Activated T-cell treated with anti-CD3 and anti-CD28 coated beads for 24 hours (primary cell): ENCODE measurements at regions not wholly inside any gene's neighbourhood (a gene's known extent, or its start where the extent isn't known, plus 50 kb on each side); places are given as distances from the start of the nearest gene placed in this dataset.
"Not testable (repeated sequence)": the region's sequence is repeated elsewhere in the genome, so short reads cannot be mapped to it uniquely, and the experiment has no call there.

ENCODE experiments used
- DNase-seq: peaks from one replicate; pipeline ENCODE4 v3.0.0-alpha.2; 2020; ENCODE audit warnings: low read depth

DNA sequence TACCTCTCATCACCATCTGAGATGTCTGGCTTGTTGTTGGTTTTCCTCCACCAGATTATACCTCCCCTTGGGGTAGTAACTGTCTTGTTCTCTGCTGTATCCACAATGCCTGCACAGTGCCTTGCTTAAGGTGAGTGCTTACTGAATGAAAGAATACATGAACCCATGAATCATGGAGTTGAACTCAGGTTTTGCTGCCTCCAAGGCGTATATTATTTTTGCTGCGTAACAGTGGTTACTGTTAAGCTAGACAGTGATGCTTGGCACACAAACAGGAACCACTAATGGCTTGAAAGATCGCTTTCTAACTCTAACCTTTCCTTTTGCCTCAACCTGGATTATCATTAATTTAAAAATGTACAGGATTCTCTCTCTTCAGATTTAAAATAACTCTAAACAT is 695.8 kb downstream of the TOX3 start:
- no peak for DNase-seq

DNA sequence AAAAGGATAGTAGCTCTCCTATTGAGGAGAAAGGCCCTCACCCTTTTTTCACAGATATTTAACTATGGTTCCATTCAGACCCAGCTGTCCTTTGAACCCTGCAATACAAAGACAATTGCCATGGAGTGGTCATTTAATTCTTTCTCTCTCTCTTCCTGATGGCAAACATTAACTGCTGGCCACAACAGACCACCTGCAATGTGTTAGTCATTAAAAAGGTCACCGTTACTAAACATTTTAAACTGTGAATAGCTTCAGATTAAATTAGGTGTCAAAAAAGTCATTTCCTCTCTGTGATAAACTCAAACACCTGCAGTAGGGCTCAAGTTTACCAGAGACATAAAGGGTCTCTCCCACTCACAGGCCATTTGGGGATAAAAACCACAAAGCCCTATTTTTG is 697.2 kb downstream of the TOX3 start:
- DNase-seq, result no peak

- DNase-seq, result no peak
Measured at GRCh38 chr16:51845586-51846305, 694.7 kb upstream of the SALL1 start.

- DNase-seq, result no peak
Measured at GRCh38 chr16:51839727-51840462, 688.8 kb upstream of the SALL1 start.

DNA sequence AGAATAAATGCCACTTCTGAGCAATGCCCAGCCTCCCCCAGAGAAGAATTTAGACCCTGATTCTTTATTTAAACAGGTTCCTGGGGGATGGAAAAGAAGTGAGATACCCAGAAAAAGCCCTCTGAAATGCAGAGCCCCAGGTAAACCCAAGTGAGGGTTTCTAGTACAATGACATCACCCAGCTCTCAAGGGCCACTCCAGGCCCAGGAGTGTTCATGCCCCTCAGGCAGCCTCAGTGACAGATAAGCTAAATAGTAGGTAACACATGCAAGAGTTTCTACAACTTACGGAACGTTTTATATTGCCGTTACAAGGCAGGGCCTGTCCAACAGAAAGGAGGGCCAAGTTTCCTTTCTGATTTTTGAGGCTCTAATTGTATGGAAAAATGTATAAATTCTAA is 683.7 kb upstream of the SALL1 start:
- DNase-seq, result no peak

DNA sequence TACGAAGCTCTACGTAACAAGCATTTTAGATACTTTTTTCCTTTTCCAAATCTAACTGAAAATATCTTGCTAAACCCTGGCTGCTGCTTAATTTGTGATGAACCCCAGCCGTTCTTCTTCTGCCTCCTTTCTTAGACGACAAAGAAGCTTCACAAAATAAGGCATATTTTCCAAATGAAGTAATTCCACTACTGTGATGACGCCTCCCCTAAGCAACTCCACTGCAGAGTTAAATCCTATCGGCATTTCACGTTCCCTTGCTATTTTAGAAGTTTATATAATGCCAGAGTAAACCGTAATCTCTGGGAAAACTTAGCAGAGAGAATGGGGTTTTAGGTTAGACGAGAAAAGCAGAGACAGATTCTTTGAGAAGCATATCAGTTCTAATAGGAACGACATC is 683.1 kb upstream of the SALL1 start:
- DNase-seq, result no peak

- no peak for DNase-seq
Measured at GRCh38 chr16:51831595-51832367, 680.7 kb upstream of the SALL1 start.

GRCh38 chr16:51831034-51831433 is 680.0 kb upstream of the SALL1 start:
- not testable (repeated sequence) for DNase-seq

DNA sequence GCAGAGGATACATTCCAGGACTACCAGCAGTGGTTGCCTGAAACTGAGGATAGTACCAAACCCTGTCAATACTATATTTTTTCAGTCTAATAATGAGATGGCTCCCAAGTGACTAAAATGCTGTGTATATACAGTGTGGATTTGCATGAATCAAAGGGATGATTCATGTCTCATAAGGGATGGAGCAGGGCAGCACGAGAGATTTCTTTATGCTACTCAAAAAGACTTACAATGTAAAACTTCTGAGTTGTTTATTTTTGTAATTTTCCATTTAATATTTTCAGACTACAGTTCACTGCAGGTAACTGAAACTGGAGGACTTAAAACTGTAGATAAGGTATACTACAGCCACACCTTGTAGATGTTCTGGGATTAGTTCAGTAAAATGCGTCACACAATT is 674.7 kb upstream of the SALL1 start:
- DNase-seq, result no peak

- DNase-seq, result no peak
Measured at GRCh38 chr16:51822471-51822870, 671.4 kb upstream of the SALL1 start.

DNA sequence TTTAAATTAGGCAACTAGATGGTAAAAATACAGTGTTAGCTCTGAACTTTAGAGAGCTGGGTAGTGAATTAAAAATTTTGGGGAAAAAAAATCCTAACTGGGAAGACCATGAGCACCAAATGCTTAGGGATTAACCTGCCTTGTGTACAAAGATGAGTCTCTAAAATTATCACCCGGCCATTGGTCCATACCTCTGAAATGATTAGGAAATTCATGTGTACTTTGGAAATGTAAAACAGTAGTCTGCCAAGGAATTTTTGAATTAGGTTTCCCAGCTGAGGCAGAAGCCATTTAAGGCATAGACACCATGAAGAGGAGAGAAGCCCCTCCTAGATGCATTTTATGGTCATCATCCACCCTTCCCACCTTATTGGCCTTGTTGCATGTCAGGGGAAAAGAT is 670.5 kb upstream of the SALL1 start:
- no peak for DNase-seq

DNA sequence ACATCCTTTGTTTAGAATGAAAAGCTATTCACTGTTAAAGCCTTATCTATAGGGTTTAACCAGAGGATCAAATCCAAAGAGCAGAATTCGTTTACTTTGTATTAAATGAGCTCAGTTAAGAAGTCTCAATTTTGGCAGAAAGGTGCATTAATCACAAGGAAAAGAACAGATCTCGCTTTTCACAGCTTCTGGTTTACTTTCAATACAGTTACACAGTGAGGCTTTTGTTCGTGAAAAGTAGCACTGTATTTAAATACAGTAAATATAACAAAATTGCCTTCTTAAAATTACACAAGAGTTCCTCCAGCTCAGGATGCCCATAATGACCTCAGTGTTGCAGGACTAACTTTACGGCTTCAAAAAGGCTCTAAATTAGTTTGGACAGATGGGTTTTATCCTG is 669.1 kb upstream of the SALL1 start:
- DNase-seq, result no peak

DNA sequence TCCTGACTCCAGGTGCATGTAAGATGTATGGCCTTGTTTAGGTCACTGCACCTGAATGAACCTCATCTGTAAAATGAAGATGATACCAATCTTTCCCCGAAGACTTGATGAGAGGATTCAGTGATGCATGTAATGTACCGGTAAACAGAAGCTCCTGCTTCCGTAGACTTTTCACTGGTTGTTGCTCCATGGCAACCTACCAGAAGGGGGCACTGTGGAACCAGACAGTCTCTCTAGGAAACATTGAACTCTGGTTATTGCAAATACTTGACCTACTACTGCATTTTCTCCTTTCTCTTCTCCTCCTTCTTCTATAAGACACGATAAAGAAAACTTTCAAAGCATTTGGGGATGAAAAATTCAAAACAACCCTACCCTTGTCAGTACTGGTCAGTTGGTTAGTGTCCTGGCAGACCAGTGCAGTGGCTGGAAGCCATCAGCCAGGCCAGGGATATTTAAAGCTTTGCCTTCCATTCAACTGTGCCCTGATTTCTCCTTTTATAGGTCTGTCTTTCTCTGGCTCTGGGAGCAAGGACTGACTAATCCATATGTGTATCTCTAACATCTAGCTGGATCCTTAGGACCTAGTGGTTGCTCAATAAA is 667.4 kb upstream of the SALL1 start:
- no peak for DNase-seq

DNA sequence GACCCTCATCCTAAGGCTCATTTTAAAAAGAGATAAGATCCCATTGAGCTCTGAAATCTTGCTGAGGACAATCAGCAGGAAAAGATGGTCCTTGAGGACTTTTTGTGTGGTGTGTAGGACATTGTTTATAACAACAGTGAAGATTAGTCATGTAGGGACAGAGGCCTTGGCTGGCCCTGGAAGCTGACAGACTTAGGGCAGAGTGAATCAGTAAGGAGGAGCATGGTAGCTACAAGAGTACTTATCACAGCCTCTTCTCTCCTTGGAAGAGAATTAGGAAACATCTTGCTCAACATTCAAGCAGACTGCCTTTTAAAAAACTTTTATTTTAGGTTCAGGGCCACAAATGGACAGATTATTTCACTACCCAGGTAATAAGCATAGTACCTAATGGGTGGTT is 665.9 kb upstream of the SALL1 start:
- no peak for DNase-seq

- no peak for DNase-seq
Measured at GRCh38 chr16:51815523-51815922, 664.5 kb upstream of the SALL1 start.

- no peak for DNase-seq
Measured at GRCh38 chr16:51814617-51815016, 663.5 kb upstream of the SALL1 start.

GRCh38 chr16:51813609-51814008 is 662.5 kb upstream of the SALL1 start:
- DNase-seq, result no peak

DNA sequence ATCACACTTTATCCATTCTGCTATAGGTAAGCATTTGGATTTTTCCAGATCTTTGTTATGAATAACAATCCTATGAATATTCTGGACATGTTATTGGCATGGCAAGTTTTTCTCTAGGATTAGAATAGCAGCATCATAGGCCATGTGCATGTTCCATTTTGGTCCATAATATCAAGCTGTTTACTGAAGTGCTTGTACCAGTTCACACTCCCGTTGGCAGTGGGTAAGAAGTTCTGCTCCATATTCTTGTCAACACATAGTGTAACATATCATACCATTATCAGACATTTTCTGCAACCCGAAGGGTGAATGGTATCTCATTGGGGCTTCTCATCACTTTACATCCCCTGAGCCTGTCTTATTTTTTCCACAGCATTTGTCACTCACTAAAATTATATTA is 661.9 kb upstream of the SALL1 start:
- no peak for DNase-seq

DNA sequence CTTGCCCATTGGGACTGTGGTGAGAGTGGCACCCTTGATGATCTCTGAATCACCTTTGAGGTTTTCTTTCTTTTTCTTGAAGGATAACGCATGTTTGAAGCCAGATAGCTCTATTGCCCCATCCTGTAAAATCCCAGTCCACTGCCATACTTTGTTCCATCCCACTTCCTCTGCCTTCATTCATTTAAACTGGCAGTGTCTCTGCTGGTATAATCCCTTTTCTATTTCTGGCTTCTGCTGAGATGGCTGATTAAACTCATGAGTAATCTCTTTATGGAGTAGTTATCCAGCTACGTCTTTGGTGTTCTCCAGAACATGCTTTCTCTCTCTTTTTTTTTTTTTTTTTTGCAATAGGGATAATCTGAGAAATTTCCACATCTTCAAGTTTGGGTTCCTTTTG is 656.5 kb upstream of the SALL1 start:
- no peak for DNase-seq

DNA sequence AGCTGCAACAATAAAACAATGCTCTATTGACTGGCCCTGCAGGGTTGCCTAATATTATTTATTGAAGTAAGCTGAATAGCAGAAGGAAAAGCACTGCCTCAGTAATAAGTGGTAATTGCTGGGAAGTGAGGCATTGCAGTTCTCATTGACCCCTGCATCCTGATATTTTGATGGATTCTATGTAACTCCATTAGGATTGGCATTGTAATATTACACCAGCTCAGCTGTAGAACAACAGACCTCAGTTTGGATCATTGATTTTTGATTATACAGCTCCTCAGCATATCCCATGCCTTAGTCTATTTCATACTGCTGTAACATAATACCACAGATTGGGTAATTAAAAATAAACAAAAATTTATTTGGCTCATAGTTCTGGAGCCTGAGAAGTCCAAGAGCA is 650.6 kb upstream of the SALL1 start:
- no peak for DNase-seq

- DNase-seq, result no peak
Measured at GRCh38 chr16:51797669-51798259, 646.7 kb upstream of the SALL1 start.

DNA sequence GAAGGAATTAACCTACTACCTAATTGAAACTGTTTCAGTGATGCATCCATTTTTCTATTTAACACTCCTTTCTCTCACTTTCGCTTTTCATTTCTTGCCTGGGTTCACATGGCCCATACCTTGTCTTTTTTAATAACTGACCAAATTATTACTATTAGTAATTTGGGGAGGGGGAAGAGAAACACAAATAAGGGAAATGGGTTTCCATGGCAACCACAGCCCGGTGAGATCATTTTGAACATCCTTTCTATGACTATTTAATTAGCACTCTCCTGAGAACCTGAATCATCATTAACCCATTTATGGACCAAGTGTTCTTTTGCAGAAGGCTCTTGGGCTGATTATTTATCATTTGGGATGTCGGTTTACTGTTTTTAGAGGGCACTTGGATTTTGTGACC is 628.2 kb upstream of the SALL1 start:
- no peak for DNase-seq
